ENCODE measurements at regions not wholly inside any gene's neighbourhood (a gene's known extent, or its start where the extent isn't known, plus 50 kb on each side); places are given as distances from the start of the nearest gene placed in this dataset.

DNA sequence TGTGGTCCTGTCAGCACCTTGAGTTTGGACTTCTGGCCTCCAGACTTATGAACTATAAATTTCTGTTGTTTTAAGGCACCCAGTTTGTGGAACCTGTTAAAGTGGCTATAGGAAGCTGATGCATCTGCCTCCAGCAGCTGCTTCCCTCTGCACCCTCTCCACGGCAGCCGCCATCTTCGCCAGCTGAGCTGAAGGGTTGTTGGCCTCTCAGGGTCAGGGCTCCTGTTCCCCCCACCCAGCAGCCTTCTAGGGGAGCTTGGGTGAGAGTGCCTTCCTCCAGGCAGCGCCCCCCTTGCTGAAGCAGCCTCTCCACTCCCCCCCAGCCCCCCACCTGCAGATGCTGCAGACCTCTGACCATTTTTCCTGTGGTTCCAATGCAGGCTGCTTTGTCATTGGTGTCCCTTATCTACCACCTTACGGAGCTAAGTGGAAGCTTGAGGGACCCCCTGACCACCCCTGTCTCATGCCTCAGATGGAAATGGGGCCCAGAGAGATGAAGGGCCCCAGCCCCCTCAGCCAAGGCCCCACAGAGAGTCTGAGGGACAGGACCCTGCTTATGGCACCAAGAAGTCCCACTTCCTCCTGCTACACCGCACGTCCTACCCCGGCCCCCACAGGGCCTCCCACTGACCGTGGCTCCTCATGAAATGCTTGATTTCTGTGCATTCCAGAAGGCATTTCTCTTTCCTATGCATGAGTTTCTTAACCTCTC is 61.4 kb upstream of the TLE3 start:
- no peak for TF ChIP-seq POLR2A (IDR thresholded peaks at IDR 0.05; ENCODE audit: low read depth, low read length)
- TF ChIP-seq POLR2AphosphoS5 (IDR thresholded peaks at IDR 0.05; ENCODE audit: low read depth, low read length): no peak
- peak; percentile 64 for TF ChIP-seq SPI1 (IDR thresholded peaks at IDR 0.05; ENCODE audit: low read depth, low read length)
- TF ChIP-seq TAF1 (IDR thresholded peaks at IDR 0.05; ENCODE audit: low read depth, low read length): no peak

Data from GM12891 (cell line).